ENCODE measurements at regions not wholly inside any gene's neighbourhood (a gene's known extent, or its start where the extent isn't known, plus 50 kb on each side); places are given as distances from the start of the nearest gene placed in this dataset.

GRCh38 chr2:118697781-118698180 lies 149.7 kb downstream of the EN1 start:
- TF ChIP-seq SIN3A (IDR thresholded peaks at IDR 0.05; ENCODE audit: borderline replicate concordance, low read depth, low read length) (no peak), CTCF (IDR thresholded peaks at IDR 0.05) (no peak), RFX5 (IDR thresholded peaks at IDR 0.05; ENCODE audit: low read length) (no peak), YY1 (IDR thresholded peaks at IDR 0.05; ENCODE audit: low read depth) (no peak), SMC3 (IDR thresholded peaks at IDR 0.05; ENCODE audit: low read depth, low read length) (no peak), TAF1 (IDR thresholded peaks at IDR 0.05; ENCODE audit: borderline replicate concordance, low read depth, low read length) (no peak), POLR2AphosphoS5 (IDR thresholded peaks at IDR 0.05; ENCODE audit: low read depth, low read length) (no peak), PBX3 (IDR thresholded peaks at IDR 0.05) (peak; percentile 64), ZBTB33 (IDR thresholded peaks at IDR 0.05; ENCODE audit: borderline replicate concordance, low read depth) (no peak), EZH2phosphoT487 (IDR thresholded peaks at IDR 0.05; ENCODE audit: borderline replicate concordance, low read depth) (no peak)
